HepG2 (cell line): ENCODE measurements at regions not wholly inside any gene's neighbourhood (a gene's known extent, or its start where the extent isn't known, plus 50 kb on each side); places are given as distances from the start of the nearest gene placed in this dataset.

Source experiments
- GLI4 ChIP-seq: sonication (generic); formaldehyde crosslinking; IDR thresholded peaks from 2 replicates; pipeline ENCODE4 v1.5.1; 2020; ENCODE audit warnings: missing genetic modification reagents, mild to moderate bottlenecking, moderate library complexity, borderline replicate concordance
- MYC ChIP-seq: sonication (generic); formaldehyde crosslinking; IDR thresholded peaks from 2 replicates; pipeline ENCODE4 v1.9.0; 2021; ENCODE audit warnings: missing genetic modification reagents, borderline replicate concordance
- POLR2A ChIP-seq, 2 experiments: IDR thresholded peaks; 2 replicates each; pipeline ENCODE4 v1.6.1; 2011; ENCODE audit warnings: low read depth in 2 of 2, low read length in 2 of 2, mild to moderate bottlenecking in 1 of 2, moderate library complexity in 1 of 2; ENCODE audit not compliant: insufficient read depth in 1 of 2

- TF ChIP-seq POLR2A (IDR thresholded peaks at IDR 0.05; ENCODE audit: insufficient read depth in 1 of 2, low read depth in 2 of 2, low read length in 2 of 2) (no peak), MYC (no peak), GLI4 (CRISPR knock-in tag) (no peak)
Observed at GRCh38 chr10:21159669-21160068, 262.6 kb upstream of the NEBL start.
